GM23338 (cell line): ENCODE measurements at regions not wholly inside any gene's neighbourhood (a gene's known extent, or its start where the extent isn't known, plus 50 kb on each side); places are given as distances from the start of the nearest gene placed in this dataset.

Experiments used
- ATAC-seq: fragments of 200-7000 bp; cut with Tn5 transposase; 3 replicates; pipeline ENCODE4 v1.9.1; 2020
- DNase-seq: peaks from one replicate; pipeline ENCODE4 v3.0.0-alpha.2; 2015; ENCODE audit warnings: low spot score
- H2AFZ ChIP-seq: fragments of 200-600 bp; sonication (generic); 2 replicates; pipeline ENCODE4 v1.8.0; 2016; ENCODE audit warnings: antibody characterized with exemption, mild to moderate bottlenecking, moderate library complexity
- H3F3A ChIP-seq: fragments of 200-600 bp; sonication (generic); replicated peaks from 2 replicates; pipeline ENCODE4 v1.8.0; 2017; ENCODE audit warnings: antibody characterized with exemption, mixed run types, low read depth
- H3K27ac ChIP-seq: fragments of 200-600 bp; sonication (generic); 2 replicates; pipeline ENCODE4 v1.6.1; 2016; ENCODE audit warnings: low read depth
- H3K27me3 ChIP-seq: fragments of 200-600 bp; sonication (generic); 2 replicates; pipeline ENCODE4 v1.8.0; 2016; ENCODE audit warnings: mild to moderate bottlenecking, mixed run types, moderate library complexity; ENCODE audit not compliant: insufficient read depth
- H3K36me3 ChIP-seq: fragments of 200-600 bp; sonication (generic); 2 replicates; pipeline ENCODE4 v1.8.0; 2016; ENCODE audit warnings: mild to moderate bottlenecking; ENCODE audit not compliant: insufficient read depth
- H3K4me1 ChIP-seq: fragments of 200-600 bp; sonication (generic); 2 replicates; pipeline ENCODE4 v1.8.0; 2016; ENCODE audit warnings: mild to moderate bottlenecking, moderate library complexity; ENCODE audit not compliant: insufficient read depth
- H3K4me2 ChIP-seq: fragments of 200-600 bp; sonication (generic); 2 replicates; pipeline ENCODE4 v1.7.1; 2017; ENCODE audit warnings: mixed run types
- H3K4me3 ChIP-seq: fragments of 200-600 bp; sonication (generic); 2 replicates; pipeline ENCODE4 v1.6.1; 2016; ENCODE audit warnings: mixed run types
- H3K79me2 ChIP-seq: fragments of 200-600 bp; sonication (generic); replicated peaks from 2 replicates; pipeline ENCODE4 v1.8.0; 2017; ENCODE audit warnings: mild to moderate bottlenecking; ENCODE audit not compliant: insufficient read depth
- H3K9me2 ChIP-seq: fragments of 200-600 bp; sonication (generic); 2 replicates; pipeline ENCODE4 v1.8.0; 2017; ENCODE audit not compliant: insufficient read depth
- H4K20me1 ChIP-seq: fragments of 200-600 bp; sonication (generic); replicated peaks from 2 replicates; pipeline ENCODE4 v1.8.0; 2017; ENCODE audit warnings: mild to moderate bottlenecking; ENCODE audit not compliant: insufficient read depth
- H3K27ac Mint-ChIP-seq: 2 replicates; pipeline ENCODE4 v1.8.0; 2020; ENCODE audit warnings: inconsistent platforms, mild to moderate bottlenecking, moderate library complexity, mixed read lengths
- H3K27me3 Mint-ChIP-seq: 3 replicates; pipeline ENCODE4 v1.8.0; 2022; ENCODE audit warnings: low read depth, mild to moderate bottlenecking, moderate library complexity, mixed read lengths, inconsistent platforms; ENCODE audit not compliant: insufficient read depth, poor library complexity
- H3K36me3 Mint-ChIP-seq: 3 replicates; pipeline ENCODE4 v1.8.0; 2021; ENCODE audit warnings: low read depth, mild to moderate bottlenecking, inconsistent platforms, moderate library complexity, mixed read lengths
- H3K4me1 Mint-ChIP-seq: 3 replicates; pipeline ENCODE4 v1.8.0; 2020; ENCODE audit warnings: mild to moderate bottlenecking, inconsistent platforms, mixed read lengths
- H3K4me3 Mint-ChIP-seq: 3 replicates; pipeline ENCODE4 v1.8.0; 2021; ENCODE audit warnings: moderate library complexity, mild to moderate bottlenecking, inconsistent platforms, mixed read lengths
- H3K9me3 Mint-ChIP-seq: 3 replicates; pipeline ENCODE4 v1.8.0; 2020; ENCODE audit warnings: moderate library complexity, mild to moderate bottlenecking, inconsistent platforms, mixed read lengths
- CREB1 ChIP-seq: fragments of 250-450 bp; sonication (Bioruptor Pico); IDR thresholded peaks from 2 replicates; pipeline ENCODE4 v1.5.0; 2020; ENCODE audit warnings: low read depth, mild to moderate bottlenecking, moderate library complexity
- CTCF ChIP-seq, 2 experiments: fragments of 200-600 bp in 1 of 2; sonication (generic) in 1 of 2; conservative IDR thresholded peaks; 2 replicates each; pipeline versions ENCODE4 v1.5.1 to v1.6.1; 2016 to 2017; ENCODE audit warnings: antibody characterized with exemption in 2 of 2, low read depth in 2 of 2, mild to moderate bottlenecking in 2 of 2, moderate library complexity in 1 of 2
- ETS1 ChIP-seq: IDR thresholded peaks from 2 replicates; pipeline ENCODE4 v1.6.1; 2016; ENCODE audit warnings: antibody characterized with exemption
- EZH2 ChIP-seq: fragments of 200-600 bp; sonication (generic); IDR thresholded peaks from one replicate; pipeline ENCODE4 v1.8.0; 2017; ENCODE audit warnings: antibody characterized with exemption, mild to moderate bottlenecking, low read depth; ENCODE audit not compliant: unreplicated experiment
- EZH2phosphoT487 ChIP-seq: fragments of 200-600 bp; sonication (generic); IDR thresholded peaks from one replicate; pipeline ENCODE4 v1.8.1; 2018; ENCODE audit warnings: antibody characterized with exemption; ENCODE audit not compliant: unreplicated experiment
- JUNB ChIP-seq: IDR thresholded peaks from one replicate; pipeline ENCODE4 v1.6.1; 2016; ENCODE audit warnings: antibody characterized with exemption; ENCODE audit not compliant: unreplicated experiment
- NANOG ChIP-seq: IDR thresholded peaks from 2 replicates; pipeline ENCODE4 v1.6.1; 2016; ENCODE audit warnings: antibody characterized with exemption, borderline replicate concordance
- POLR2AphosphoS5 ChIP-seq: IDR thresholded peaks from 2 replicates; pipeline ENCODE4 v1.6.1; 2016; ENCODE audit warnings: antibody characterized with exemption, low read depth
- REST ChIP-seq: IDR thresholded peaks from one replicate; pipeline ENCODE4 v1.6.1; 2018; ENCODE audit warnings: antibody characterized with exemption; ENCODE audit not compliant: unreplicated experiment
- STAT1 ChIP-seq: IDR thresholded peaks from one replicate; pipeline ENCODE4 v1.6.1; 2016; ENCODE audit warnings: antibody characterized with exemption; ENCODE audit not compliant: unreplicated experiment
- ZNF114 ChIP-seq: fragments of 250-450 bp; sonication (Bioruptor Pico); IDR thresholded peaks from 2 replicates; pipeline ENCODE4 v1.5.0; 2020; ENCODE audit warnings: mild to moderate bottlenecking, moderate library complexity
- ZNF331 ChIP-seq: fragments of 250-450 bp; sonication (Bioruptor Pico); IDR thresholded peaks from 2 replicates; pipeline ENCODE4 v1.5.0; 2020; ENCODE audit warnings: low read depth, mild to moderate bottlenecking, moderate library complexity
- ZNF462 ChIP-seq: fragments of 250-450 bp; sonication (Bioruptor Pico); IDR thresholded peaks from 2 replicates; pipeline ENCODE4 v1.5.0; 2020; ENCODE audit warnings: mild to moderate bottlenecking, moderate library complexity

- Histone ChIP-seq H3F3A (no peaks in the 10 kb centered on the region), H3K27ac (no peak overlapping the region), H3K27me3 (no peaks in the 10 kb centered on the region), H4K20me1 (no peaks in the 10 kb centered on the region), H3K4me3 (no peak overlapping the region), H3K4me1 (no peaks in the 10 kb centered on the region), H2AFZ (no peak overlapping the region), H3K9me2 (no peaks in the 10 kb centered on the region), H3K36me3 (no peaks in the 10 kb centered on the region), H3K4me2 (no peak overlapping the region), H3K79me2 (no peaks in the 10 kb centered on the region)
- Mint-ChIP-seq H3K4me3 (no peak overlapping the region), H3K9me3 (no peaks in the 10 kb centered on the region), H3K27ac (no peak overlapping the region), H3K36me3 (no peaks in the 10 kb centered on the region), H3K4me1 (no peaks in the 10 kb centered on the region), H3K27me3 (no peaks in the 10 kb centered on the region)
- no peak for DNase-seq
- TF ChIP-seq POLR2AphosphoS5 (no peak), JUNB (no peak), STAT1 (no peak), NANOG (no peak), EZH2phosphoT487 (no peak), CREB1 (CRISPR knock-in tag) (no peak), ZNF331 (CRISPR knock-in tag) (no peak), EZH2 (no peak), ETS1 (no peak), ZNF462 (CRISPR knock-in tag) (no peak), ZNF114 (CRISPR knock-in tag) (no peak), REST (no peak), CTCF (conservative IDR thresholded peaks at IDR 0.05; ENCODE audit: low read depth in 2 of 2) (no peak)
- ATAC-seq: no peak
Observed at GRCh38 chr2:66827851-66828250, 392.9 kb downstream of the MEIS1 start.
